HepG2 (cell line): ENCODE measurements at regions not wholly inside any gene's neighbourhood (a gene's known extent, or its start where the extent isn't known, plus 50 kb on each side); places are given as distances from the start of the nearest gene placed in this dataset.
"Not testable (repeated sequence)": the region's sequence is repeated elsewhere in the genome, so short reads cannot be mapped to it uniquely, and the experiment has no call there.

Experiments
- ATAC-seq: fragments of 200-7000 bp; cut with Tn5 transposase; 3 replicates; pipeline ENCODE4 v1.9.1; 2020; ENCODE audit warnings: mild to moderate bottlenecking, moderate library complexity
- BruUV-seq: library from RNA; stranded (reverse); fragments of 400-500 nt; replicated peaks from 2 replicates; lab custom pipeline; 2021; lab: Mats Ljungman, UMichigan
- CTCF ChIA-PET: fragments of 300-600 bp; formaldehyde crosslinking; extraction: SDS; loops from one replicate; lab custom pipeline; 2021; ENCODE audit warnings: low total read pairs, inconsistent platforms, low intra/inter-chr PET ratio; lab: Yijun Ruan, JAX
- POLR2A ChIA-PET: fragments of 350-600 bp; sonication (Branson Sonifier 250); formaldehyde crosslinking; loops from one replicate; lab custom pipeline; 2020; ENCODE audit warnings: antibody characterized with exemption, inconsistent platforms; lab: Yijun Ruan, JAX
- DNase-seq: peaks from one replicate; pipeline ENCODE4 v3.0.0-alpha.2; 2015; ENCODE audit warnings: low spot score
- FAIRE-seq: peaks from 3 replicates; lab custom pipeline; 2011; peaks lifted over from hg19 to GRCh38; lab: Jason Lieb, UNC
- H2AFZ ChIP-seq: one replicate; pipeline ENCODE4 v1.6.1; 2011; ENCODE audit warnings: low read length, inconsistent platforms
- H3K27ac ChIP-seq: fragments of 300-600 bp; 3 replicates; pipeline ENCODE4 v1.8.0; 2011; ENCODE audit warnings: mixed run types, mild to moderate bottlenecking, mixed read lengths, low read length, inconsistent platforms; ENCODE audit not compliant: insufficient read depth; ENCODE audit errors: extremely low read length
- H3K27me3 ChIP-seq, 2 experiments: fragments of 200-600 bp in 1 of 2; 2 replicates in 1 of 2; 3 replicates in 1 of 2; pipeline versions ENCODE4 v1.6.0 to v1.8.0; 2011; ENCODE audit warnings: low read length in 2 of 2, mild to moderate bottlenecking in 2 of 2, moderate library complexity in 2 of 2, inconsistent platforms in 1 of 2; ENCODE audit not compliant: insufficient read depth in 2 of 2, control insufficient read depth in 1 of 2
- H3K36me3 ChIP-seq, 2 experiments: fragments of 200-600 bp in 1 of 2; replicated peaks in 1 of 2; 2 replicates in 1 of 2; 3 replicates in 1 of 2; pipeline versions ENCODE4 v1.5.1 to v1.8.0; 2011; ENCODE audit warnings: low read length in 2 of 2, inconsistent platforms in 1 of 2; ENCODE audit not compliant: insufficient read depth in 2 of 2, control insufficient read depth in 1 of 2
- H3K4me1 ChIP-seq: 2 replicates; pipeline ENCODE4 v1.5.1; 2012; ENCODE audit warnings: low read length, inconsistent platforms; ENCODE audit not compliant: insufficient read depth
- H3K4me2 ChIP-seq: 2 replicates; pipeline ENCODE4 v1.6.0; 2011; ENCODE audit warnings: low read depth, low read length, inconsistent platforms
- H3K4me3 ChIP-seq, 3 experiments: fragments of 200-600 bp in 1 of 3; sonication (generic), shearing (Covaris generic) in 1 of 3; replicated peaks in 1 of 3; 2 replicates each; pipeline ENCODE4 v1.5.1; 2011 to 2016; ENCODE audit warnings: low read length in 3 of 3, inconsistent platforms in 2 of 3, low read depth in 2 of 3, mild to moderate bottlenecking in 2 of 3, control low read depth in 1 of 3, mixed read lengths in 1 of 3; ENCODE audit not compliant: insufficient read depth in 1 of 3
- H3K79me2 ChIP-seq: one replicate; pipeline ENCODE4 v1.6.1; 2011; ENCODE audit warnings: low read length, inconsistent platforms; ENCODE audit not compliant: insufficient read depth
- H3K9ac ChIP-seq: 2 replicates; pipeline ENCODE4 v1.6.0; 2011; ENCODE audit warnings: mild to moderate bottlenecking, low read depth, low read length, inconsistent platforms; ENCODE audit not compliant: insufficient read depth
- H3K9me3 ChIP-seq: 2 replicates; pipeline ENCODE4 v1.5.1; 2012; ENCODE audit warnings: mild to moderate bottlenecking, low read length
- H4K20me1 ChIP-seq: 2 replicates; pipeline ENCODE4 v1.6.0; 2011; ENCODE audit warnings: inconsistent platforms, mild to moderate bottlenecking, low read length, moderate library complexity; ENCODE audit not compliant: insufficient read depth
- FOSL1 ChIP-seq: sonication (generic); formaldehyde crosslinking; IDR thresholded peaks from 2 replicates; pipeline ENCODE4 v1.9.0; 2021; ENCODE audit warnings: missing genetic modification reagents, borderline replicate concordance
- FOXC1 ChIP-seq: sonication (generic); formaldehyde crosslinking; IDR thresholded peaks from 2 replicates; pipeline ENCODE4 v1.8.0; 2022; ENCODE audit warnings: mild to moderate bottlenecking, missing genetic modification reagents, borderline replicate concordance
- GTF2F1 ChIP-seq: fragments of 150-350 bp; IDR thresholded peaks from 2 replicates; pipeline ENCODE4 v1.6.1; 2014; ENCODE audit warnings: low read length
- KDM1A ChIP-seq: IDR thresholded peaks from 2 replicates; pipeline ENCODE4 v1.6.1; 2016; ENCODE audit warnings: missing compliant biosample characterization
- TMF1 ChIP-seq: sonication (generic); formaldehyde crosslinking; IDR thresholded peaks from 2 replicates; pipeline ENCODE4 v1.8.1; 2022; ENCODE audit warnings: low read depth, missing genetic modification reagents
- ZBTB38 ChIP-seq: sonication (generic); formaldehyde crosslinking; IDR thresholded peaks from 2 replicates; pipeline ENCODE4 v1.5.1; 2020; ENCODE audit warnings: mild to moderate bottlenecking, missing genetic modification reagents
- ZBTB44 ChIP-seq: sonication (generic); formaldehyde crosslinking; IDR thresholded peaks from 2 replicates; pipeline ENCODE4 v1.4.0; 2020; ENCODE audit warnings: missing genetic modification reagents
- ZC3H4 ChIP-seq: sonication (generic); formaldehyde crosslinking; IDR thresholded peaks from 2 replicates; pipeline ENCODE4 v1.4.0; 2020; ENCODE audit warnings: missing genetic modification reagents, borderline replicate concordance
- ZGPAT ChIP-seq: IDR thresholded peaks from 2 replicates; pipeline ENCODE4 v1.6.1; 2016; ENCODE audit warnings: mild to moderate bottlenecking
- ZKSCAN8 ChIP-seq: IDR thresholded peaks from 2 replicates; pipeline ENCODE4 v1.6.1; 2016; ENCODE audit warnings: borderline replicate concordance, missing genetic modification reagents, missing compliant biosample characterization
- ZNF839 ChIP-seq: sonication (generic); formaldehyde crosslinking; IDR thresholded peaks from 2 replicates; pipeline ENCODE4 v1.4.0; 2020; ENCODE audit warnings: missing genetic modification reagents, mild to moderate bottlenecking, borderline replicate concordance
- WGBS: methylation state at CpG from one replicate; pipeline ENCODE4 v1.1.6; 2017; ENCODE audit warnings: low lambda C conversion rate; 5-methylcytosine and 5-hydroxymethylcytosine counted together
- in situ Hi-C: cut with HindIII; loops from 2 replicates; pipeline ENCODE4 v1.10.0; 2017; ENCODE audit warnings: low pct_unique_long_range_greater_than_20kb; ENCODE audit not compliant: extremely low pct_ligation_motif_present
- intact Hi-C: fragments of 100-400 bp; cut with micrococcal nuclease; formaldehyde crosslinking; loops from one replicate; pipeline ENCODE4 v1.10.0; 2022; ENCODE audit not compliant: unreplicated experiment
- TF ChIP-seq, protein P1 (sequence below): sonication (generic); formaldehyde crosslinking; IDR thresholded peaks from 2 replicates; pipeline ENCODE4 v1.5.0; 2020; ENCODE audit warnings: missing genetic modification reagents

DNA sequence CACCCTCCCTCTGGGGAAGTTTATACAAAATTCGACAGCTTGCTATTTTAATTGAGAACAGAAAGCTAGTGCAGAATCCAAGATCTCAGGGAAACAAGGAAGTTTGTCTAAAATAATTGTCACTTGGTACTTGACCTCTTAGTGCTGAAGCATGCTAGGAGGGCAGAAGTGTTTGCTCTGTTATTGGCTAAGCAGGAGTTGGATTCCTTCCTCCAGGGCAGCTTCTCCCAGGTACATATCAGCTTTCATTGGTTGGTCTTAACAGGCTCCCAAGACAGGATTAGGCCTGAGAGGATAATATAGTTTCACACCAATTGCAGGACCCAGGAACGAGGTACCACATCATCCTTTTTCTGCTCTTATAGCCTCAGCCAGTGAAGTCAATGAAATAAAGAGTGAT is 432.8 kb downstream of the IRX1 start:
- no peak overlapping the region for H3K27ac ChIP-seq
- H2AFZ ChIP-seq, result no peak overlapping the region
- peaks cover 93% of the 10 kb centered on the region for H3K9me3 ChIP-seq
- intact Hi-C loops, result no loop called here
- no peak overlapping the region for H3K4me2 ChIP-seq
- no peaks in the 10 kb centered on the region for H3K36me3 ChIP-seq
- H3K79me2 ChIP-seq, result no peaks in the 10 kb centered on the region
- no TSS peak for BruUV-seq
- H3K9ac ChIP-seq, result no peak overlapping the region
- ChIA-PET POLR2A (no interaction called here), CTCF (no interaction called here)
- DNase-seq (no peak), ATAC-seq (no peak), FAIRE-seq (no peak)
- WGBS, result 0% methylated on average over 2 of the region's 2 CpGs
- H3K4me3 ChIP-seq, result no peak overlapping the region
- H3K4me1 ChIP-seq, result no peaks in the 10 kb centered on the region
- no peaks in the 10 kb centered on the region for H3K27me3 ChIP-seq
- H4K20me1 ChIP-seq, result no peaks in the 10 kb centered on the region
- TF ChIP-seq ZNF839, result no peak
- TF ChIP-seq TMF1 (CRISPR knock-in tag), result no peak
- TF ChIP-seq ZGPAT (CRISPR knock-in tag), result no peak
- TF ChIP-seq GTF2F1, result no peak
- no peak for TF ChIP-seq FOXC1 (CRISPR knock-in tag)
- no peak for TF ChIP-seq FOSL1 (CRISPR knock-in tag)
- TF ChIP-seq ZC3H4 (CRISPR knock-in tag), result no peak
- TF ChIP-seq, protein P1, sequence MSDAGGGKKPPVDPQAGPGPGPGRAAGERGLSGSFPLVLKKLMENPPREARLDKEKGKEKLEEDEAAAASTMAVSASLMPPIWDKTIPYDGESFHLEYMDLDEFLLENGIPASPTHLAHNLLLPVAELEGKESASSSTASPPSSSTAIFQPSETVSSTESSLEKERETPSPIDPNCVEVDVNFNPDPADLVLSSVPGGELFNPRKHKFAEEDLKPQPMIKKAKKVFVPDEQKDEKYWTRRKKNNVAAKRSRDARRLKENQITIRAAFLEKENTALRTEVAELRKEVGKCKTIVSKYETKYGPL (CRISPR knock-in tag), result no peak
- TF ChIP-seq KDM1A (CRISPR knock-in tag), result no peak
- TF ChIP-seq ZBTB44 (CRISPR knock-in tag), result no peak
- TF ChIP-seq ZKSCAN8 (CRISPR knock-in tag), result no peak
- no peak for TF ChIP-seq ZBTB38
- in situ Hi-C loops, result no loop called here

DNA sequence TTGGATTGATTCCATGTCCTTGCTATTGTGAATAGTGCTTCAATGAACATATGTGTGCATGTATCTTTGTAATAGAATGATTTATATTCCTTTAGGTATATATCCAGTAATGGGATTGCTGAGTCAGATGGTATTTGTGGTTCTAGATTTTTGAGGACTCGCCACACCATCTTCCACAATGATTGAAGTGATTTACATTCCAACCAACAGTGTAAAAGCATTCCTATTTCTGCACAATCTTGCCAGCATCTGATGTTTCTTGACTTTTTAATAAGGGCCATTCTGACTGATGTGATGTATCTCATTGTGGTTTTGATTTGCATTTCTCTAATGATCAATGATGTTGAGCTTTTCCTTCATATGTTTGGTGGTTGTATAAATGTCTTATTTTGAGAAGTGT is 437.9 kb downstream of the IRX1 start:
- H3K27me3 ChIP-seq, H3K27ac ChIP-seq, H3K4me1 ChIP-seq, H4K20me1 ChIP-seq, DNase-seq, H3K4me3 ChIP-seq, BruUV-seq, in situ Hi-C loops, H2AFZ ChIP-seq, FAIRE-seq, H3K9ac ChIP-seq, intact Hi-C loops, H3K4me2 ChIP-seq, ATAC-seq, H3K36me3 ChIP-seq, POLR2A ChIA-PET, CTCF ChIA-PET, H3K79me2 ChIP-seq: not testable (repeated sequence)
- WGBS, result 0% methylated on average over 1 of the region's 1 CpG
- H3K9me3 ChIP-seq, result peaks cover 93% of the 10 kb centered on the region
